ENCODE measurements at regions not wholly inside any gene's neighbourhood (a gene's known extent, or its start where the extent isn't known, plus 50 kb on each side); places are given as distances from the start of the nearest gene placed in this dataset.

- Mint-ChIP-seq H3K36me3 (ENCODE audit: insufficient read depth, unreplicated experiment) (no peaks in the 10 kb centered on the region), H3K27ac (ENCODE audit: low read depth, unreplicated experiment) (no peak overlapping the region)
- BruUV-seq (replicated peaks), result no TSS peak
Measured at GRCh38 chr5:60445921-60446320, 254.0 kb downstream of the DEPDC1B start.

GRCh38 chr5:60445427-60445826 lies 254.5 kb downstream of the DEPDC1B start:
- no peak for DNase-seq (ENCODE audit: unreplicated experiment)
- Mint-ChIP-seq H3K4me1 (ENCODE audit: insufficient read depth, unreplicated experiment) (no peaks in the 10 kb centered on the region), H3K36me3 (ENCODE audit: insufficient read depth, unreplicated experiment) (no peaks in the 10 kb centered on the region), H3K9me3 (ENCODE audit: unreplicated experiment) (no peaks in the 10 kb centered on the region), H3K27ac (ENCODE audit: low read depth, unreplicated experiment) (no peak overlapping the region), H3K27me3 (ENCODE audit: insufficient read depth, unreplicated experiment) (peaks cover 72% of the 10 kb centered on the region), H3K4me3 (ENCODE audit: unreplicated experiment) (no peak overlapping the region)
- intact Hi-C loops (cut with micrococcal nuclease), result no loop called here
- ChIA-PET CTCF (interaction anchor here (0.7 kb wide), 1 partner anchor 1508 kb away, joined by 3 read pairs; no protein-coding TSS in a partner anchor), POLR2A (interaction anchor here (0.6 kb wide), 1 partner anchor 39 kb away, joined by 3 read pairs; no protein-coding TSS in a partner anchor)
- TF ChIP-seq CTCF (IDR thresholded peaks at IDR 0.05; ENCODE audit: unreplicated experiment), result no peak
- no TSS peak for BruUV-seq (replicated peaks)

More at GRCh38 chr5:60445921-60446320, 254.0 kb downstream of the DEPDC1B start:
- DNase-seq (ENCODE audit: unreplicated experiment), result no peak
- Mint-ChIP-seq H3K4me1 (ENCODE audit: insufficient read depth, unreplicated experiment) (no peaks in the 10 kb centered on the region), H3K27me3 (ENCODE audit: insufficient read depth, unreplicated experiment) (peaks cover 67% of the 10 kb centered on the region), H3K4me3 (ENCODE audit: unreplicated experiment) (no peak overlapping the region), H3K9me3 (ENCODE audit: unreplicated experiment) (no peaks in the 10 kb centered on the region)
- TF ChIP-seq CTCF (IDR thresholded peaks at IDR 0.05; ENCODE audit: unreplicated experiment), result no peak
- POLR2A ChIA-PET, result no interaction called here
- intact Hi-C loops (cut with micrococcal nuclease), result no loop called here
- CTCF ChIA-PET, result no interaction called here

GRCh38 chr5:60444661-60445360 lies 255.2 kb downstream of the DEPDC1B start:
- Mint-ChIP-seq H3K4me1 (ENCODE audit: insufficient read depth, unreplicated experiment) (no peaks in the 10 kb centered on the region), H3K36me3 (ENCODE audit: insufficient read depth, unreplicated experiment) (no peaks in the 10 kb centered on the region), H3K4me3 (ENCODE audit: unreplicated experiment) (no peak overlapping the region), H3K9me3 (ENCODE audit: unreplicated experiment) (no peaks in the 10 kb centered on the region), H3K27ac (ENCODE audit: low read depth, unreplicated experiment) (no peak overlapping the region), H3K27me3 (ENCODE audit: insufficient read depth, unreplicated experiment) (peaks cover 78% of the 10 kb centered on the region)
- ChIA-PET POLR2A (interaction anchor here (0.6 kb wide), 1 partner anchor 38 kb away, joined by 3 read pairs; no protein-coding TSS in a partner anchor), CTCF (interaction anchor here (0.7 kb wide), 1 partner anchor 1508 kb away, joined by 3 read pairs; no protein-coding TSS in a partner anchor)
- intact Hi-C loops (cut with micrococcal nuclease), result no loop called here
- no peak for DNase-seq (ENCODE audit: unreplicated experiment)
- TF ChIP-seq CTCF (IDR thresholded peaks at IDR 0.05; ENCODE audit: unreplicated experiment), result no peak
- BruUV-seq (replicated peaks), result no TSS peak

- H3K27me3 Mint-ChIP-seq (ENCODE audit: insufficient read depth, unreplicated experiment), result peaks cover 73% of the 10 kb centered on the region
- no peak for TF ChIP-seq CTCF (IDR thresholded peaks at IDR 0.05; ENCODE audit: unreplicated experiment)
- H3K4me1 Mint-ChIP-seq (ENCODE audit: insufficient read depth, unreplicated experiment), result no peaks in the 10 kb centered on the region
- no peak overlapping the region for H3K27ac Mint-ChIP-seq (ENCODE audit: low read depth, unreplicated experiment)
- no peaks in the 10 kb centered on the region for H3K36me3 Mint-ChIP-seq (ENCODE audit: insufficient read depth, unreplicated experiment)
- no peaks in the 10 kb centered on the region for H3K9me3 Mint-ChIP-seq (ENCODE audit: unreplicated experiment)
- intact Hi-C loops (cut with micrococcal nuclease), result no loop called here
- BruUV-seq (replicated peaks), result no TSS peak
- no peak overlapping the region for H3K4me3 Mint-ChIP-seq (ENCODE audit: unreplicated experiment)
- CTCF ChIA-PET, result interaction anchor here (1.1 kb wide), 1 partner anchor 56 kb away, joined by 3 read pairs; no protein-coding TSS in a partner anchor
- DNase-seq (ENCODE audit: unreplicated experiment), result no peak
- POLR2A ChIA-PET, result no interaction called here
Measured at GRCh38 chr5:60439552-60439951, 260.4 kb downstream of the DEPDC1B start.

Measured in MCF 10A (cell line).